PC-3 (cell line): ENCODE measurements at regions not wholly inside any gene's neighbourhood (a gene's known extent, or its start where the extent isn't known, plus 50 kb on each side); places are given as distances from the start of the nearest gene placed in this dataset.

Experiments
- ATAC-seq: fragments of 200-7000 bp; cut with Tn5 transposase; 2 replicates; pipeline ENCODE4 v1.9.1; 2020; ENCODE audit warnings: mild to moderate bottlenecking, moderate library complexity
- BruUV-seq: library from RNA; stranded (reverse); fragments of 400-500 nt; replicated peaks from 2 replicates; lab custom pipeline; 2021; lab: Mats Ljungman, UMichigan
- CTCF ChIA-PET: fragments of 300-600 bp; sonication (Branson Sonifier 250); formaldehyde crosslinking; loops from one replicate; lab custom pipeline; 2022; ENCODE audit warnings: antibody characterized with exemption; lab: Charles Lee
- POLR2A ChIA-PET: fragments of 300-600 bp; sonication (Branson Sonifier 250); formaldehyde crosslinking; loops from one replicate; lab custom pipeline; 2022; ENCODE audit warnings: antibody characterized with exemption; ENCODE audit not compliant: unreplicated experiment; lab: Charles Lee
- DNase-seq: peaks from one replicate; pipeline ENCODE4 v3.0.0-alpha.2; 2015
- H2AFZ ChIP-seq: fragments of 300-600 bp; sonication (generic); 2 replicates; pipeline ENCODE4 v1.6.0; 2016; ENCODE audit warnings: antibody characterized with exemption, low read length
- H3F3A ChIP-seq: fragments of 300-600 bp; sonication (generic); one replicate; pipeline ENCODE4 v1.6.0; 2017; ENCODE audit warnings: antibody characterized with exemption, low read length, control low read depth, mild to moderate bottlenecking; ENCODE audit not compliant: unreplicated experiment
- H3K27ac ChIP-seq: fragments of 300-600 bp; sonication (generic); 2 replicates; pipeline ENCODE4 v1.5.1; 2016; ENCODE audit warnings: mild to moderate bottlenecking, low read length
- H3K27me3 ChIP-seq: fragments of 300-600 bp; sonication (generic); 2 replicates; pipeline ENCODE4 v1.6.1; 2016; ENCODE audit warnings: low read length, mixed read lengths
- H3K36me3 ChIP-seq: fragments of 300-600 bp; sonication (generic); 2 replicates; pipeline ENCODE4 v1.6.1; 2016; ENCODE audit warnings: low read depth, mixed run types, low read length, mixed read lengths
- H3K4me1 ChIP-seq: fragments of 300-600 bp; sonication (generic); 2 replicates; pipeline ENCODE4 v1.5.1; 2016; ENCODE audit warnings: low read length; ENCODE audit not compliant: insufficient read depth
- H3K4me2 ChIP-seq: fragments of 300-600 bp; sonication (generic); 2 replicates; pipeline ENCODE4 v1.6.0; 2016; ENCODE audit warnings: low read length
- H3K4me3 ChIP-seq: fragments of 300-600 bp; sonication (generic); 2 replicates; pipeline ENCODE4 v1.5.1; 2016; ENCODE audit warnings: mild to moderate bottlenecking, low read length, mixed read lengths
- H3K79me2 ChIP-seq: fragments of 300-600 bp; sonication (generic); 2 replicates; pipeline ENCODE4 v1.6.1; 2017; ENCODE audit warnings: low read length, mixed read lengths
- H3K9ac ChIP-seq: fragments of 300-600 bp; sonication (generic); 2 replicates; pipeline ENCODE4 v1.6.0; 2016; ENCODE audit warnings: mild to moderate bottlenecking, low read length
- H3K9me2 ChIP-seq: fragments of 300-600 bp; sonication (generic); replicated peaks from 2 replicates; pipeline ENCODE4 v1.6.1; 2016; ENCODE audit warnings: mixed run types, low read length, mixed read lengths
- H3K9me3 ChIP-seq: fragments of 300-600 bp; sonication (generic); 2 replicates; pipeline ENCODE4 v1.6.1; 2016; ENCODE audit warnings: low read length, mixed read lengths
- H4K20me1 ChIP-seq: fragments of 300-600 bp; sonication (generic); 2 replicates; pipeline ENCODE4 v1.6.1; 2016; ENCODE audit warnings: low read length, mixed read lengths
- EZH2 ChIP-seq: fragments of 300-600 bp; sonication (generic); IDR thresholded peaks from one replicate; pipeline ENCODE4 v1.6.1; 2017; ENCODE audit warnings: antibody characterized with exemption, mild to moderate bottlenecking, low read length; ENCODE audit not compliant: unreplicated experiment
- EZH2phosphoT487 ChIP-seq: fragments of 300-600 bp; sonication (generic); IDR thresholded peaks from 2 replicates; pipeline ENCODE4 v1.6.1; 2018; ENCODE audit warnings: mild to moderate bottlenecking, antibody characterized with exemption, low read length, borderline replicate concordance
- intact Hi-C: fragments of 100-400 bp; cut with micrococcal nuclease; formaldehyde crosslinking; loops from 2 replicates; pipeline ENCODE4 v1.9.0; 2023
- TF ChIP-seq, protein P1 (sequence below): fragments of 300-600 bp; sonication (generic); conservative IDR thresholded peaks from 2 replicates; pipeline ENCODE4 v1.5.1; 2017; ENCODE audit warnings: antibody characterized with exemption, low read depth, mild to moderate bottlenecking, low read length

DNA sequence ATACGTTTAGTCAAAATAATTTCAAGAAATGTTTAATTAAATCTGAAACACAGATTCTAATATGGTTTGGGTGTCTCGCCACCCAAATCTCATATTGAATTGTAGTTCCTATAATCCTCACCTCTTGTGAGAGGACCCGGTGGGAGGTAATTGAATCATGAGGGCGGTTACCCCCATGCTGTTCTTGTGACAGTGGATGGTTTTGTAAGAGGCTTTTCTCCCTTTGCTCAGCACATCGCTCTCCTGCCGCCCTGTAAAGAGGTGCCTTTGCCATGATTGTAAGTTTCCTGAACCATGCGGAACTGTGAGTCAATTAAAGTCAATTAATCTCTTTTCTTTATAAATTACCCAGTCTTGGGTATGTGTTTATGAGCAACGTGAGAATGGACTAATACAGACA, 1045.1 kb upstream of the POU3F3 start:
- H3K79me2 ChIP-seq = no peaks in the 10 kb centered on the region
- no peak overlapping the region for H3K27ac ChIP-seq
- H3K36me3 ChIP-seq = no peaks in the 10 kb centered on the region
- H2AFZ ChIP-seq = no peak overlapping the region
- no peaks in the 10 kb centered on the region for H3K9me3 ChIP-seq
- no peaks in the 10 kb centered on the region for H4K20me1 ChIP-seq
- H3K4me3 ChIP-seq = no peak overlapping the region
- BruUV-seq = no TSS peak
- DNase-seq (no peak), ATAC-seq (no peak)
- TF ChIP-seq, protein P1, sequence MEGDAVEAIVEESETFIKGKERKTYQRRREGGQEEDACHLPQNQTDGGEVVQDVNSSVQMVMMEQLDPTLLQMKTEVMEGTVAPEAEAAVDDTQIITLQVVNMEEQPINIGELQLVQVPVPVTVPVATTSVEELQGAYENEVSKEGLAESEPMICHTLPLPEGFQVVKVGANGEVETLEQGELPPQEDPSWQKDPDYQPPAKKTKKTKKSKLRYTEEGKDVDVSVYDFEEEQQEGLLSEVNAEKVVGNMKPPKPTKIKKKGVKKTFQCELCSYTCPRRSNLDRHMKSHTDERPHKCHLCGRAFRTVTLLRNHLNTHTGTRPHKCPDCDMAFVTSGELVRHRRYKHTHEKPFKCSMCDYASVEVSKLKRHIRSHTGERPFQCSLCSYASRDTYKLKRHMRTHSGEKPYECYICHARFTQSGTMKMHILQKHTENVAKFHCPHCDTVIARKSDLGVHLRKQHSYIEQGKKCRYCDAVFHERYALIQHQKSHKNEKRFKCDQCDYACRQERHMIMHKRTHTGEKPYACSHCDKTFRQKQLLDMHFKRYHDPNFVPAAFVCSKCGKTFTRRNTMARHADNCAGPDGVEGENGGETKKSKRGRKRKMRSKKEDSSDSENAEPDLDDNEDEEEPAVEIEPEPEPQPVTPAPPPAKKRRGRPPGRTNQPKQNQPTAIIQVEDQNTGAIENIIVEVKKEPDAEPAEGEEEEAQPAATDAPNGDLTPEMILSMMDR = no peak
- TF ChIP-seq EZH2phosphoT487 (no peak), EZH2 (no peak)
- no peak overlapping the region for H3K9ac ChIP-seq
- H3K4me2 ChIP-seq = no peak overlapping the region
- ChIA-PET POLR2A (no interaction called here), CTCF (no interaction called here)
- no peaks in the 10 kb centered on the region for H3K9me2 ChIP-seq
- H3K4me1 ChIP-seq = no peaks in the 10 kb centered on the region
- intact Hi-C loops = no loop called here
- no peaks in the 10 kb centered on the region for H3F3A ChIP-seq
- peaks cover 11% of the 10 kb centered on the region; the same call in 1 of the 2 replicates for H3K27me3 ChIP-seq

DNA sequence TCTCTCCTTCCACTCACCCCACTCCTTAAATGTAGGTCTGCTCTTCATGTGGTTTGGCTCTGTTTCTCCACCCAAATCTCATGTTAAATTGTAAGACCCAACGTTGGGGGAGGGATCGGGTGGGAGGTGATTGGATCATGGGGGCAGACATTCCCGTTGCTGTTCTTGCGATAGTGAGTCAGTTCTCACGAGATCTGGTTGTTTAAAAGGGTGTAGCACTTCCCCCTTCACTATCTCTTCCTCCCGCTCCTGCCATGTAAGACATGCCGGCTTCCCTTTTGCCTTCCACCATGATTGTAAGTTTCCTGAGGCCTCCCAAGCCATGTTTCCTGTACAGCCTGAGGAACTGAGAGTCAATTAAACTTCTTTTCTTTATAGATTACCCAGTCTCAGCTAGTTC, 1044.5 kb upstream of the POU3F3 start:
- no peaks in the 10 kb centered on the region for H3K4me1 ChIP-seq
- BruUV-seq = no TSS peak
- ChIA-PET POLR2A (no interaction called here), CTCF (no interaction called here)
- H3K27me3 ChIP-seq = peaks cover 11% of the 10 kb centered on the region; the same call in 1 of the 2 replicates
- H3K4me3 ChIP-seq = no peak overlapping the region
- TF ChIP-seq EZH2phosphoT487 (no peak), EZH2 (no peak)
- TF ChIP-seq, protein P1 = no peak
- no peak overlapping the region for H3K9ac ChIP-seq
- H3K27ac ChIP-seq = no peak overlapping the region
- H2AFZ ChIP-seq = no peak overlapping the region
- H3F3A ChIP-seq = no peaks in the 10 kb centered on the region
- H3K4me2 ChIP-seq = no peak overlapping the region
- intact Hi-C loops = no loop called here
- ATAC-seq = no peak
- no peaks in the 10 kb centered on the region for H3K9me2 ChIP-seq
- H3K79me2 ChIP-seq = no peaks in the 10 kb centered on the region
- no peaks in the 10 kb centered on the region for H3K9me3 ChIP-seq
- no peaks in the 10 kb centered on the region for H3K36me3 ChIP-seq
- no peak for DNase-seq
- H4K20me1 ChIP-seq = no peaks in the 10 kb centered on the region

DNA sequence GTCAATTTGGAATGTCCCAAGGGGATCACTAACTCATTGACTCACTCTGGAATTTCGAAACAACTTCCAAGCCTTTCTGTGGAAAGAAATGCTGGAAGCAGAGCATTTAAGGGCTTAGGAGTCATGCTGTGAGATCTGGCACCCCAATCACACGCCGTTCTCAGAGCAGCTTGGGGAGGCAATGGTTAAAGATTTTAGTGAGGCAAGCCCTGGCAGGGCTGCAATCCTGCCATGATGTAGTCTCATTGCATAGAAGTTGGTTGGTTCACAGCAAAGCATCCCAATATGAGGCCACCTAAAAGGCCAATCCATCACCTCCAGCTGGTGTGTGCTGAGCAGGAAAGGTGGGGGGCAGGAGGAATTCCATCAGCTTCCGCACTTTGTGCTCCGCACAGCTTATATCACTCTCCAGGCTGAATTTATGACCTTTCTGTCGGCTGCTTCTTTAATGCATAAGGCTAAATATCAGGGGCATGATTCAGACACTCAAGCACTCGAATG, 1043.9 kb upstream of the POU3F3 start:
- TF ChIP-seq EZH2phosphoT487 (no peak), EZH2 (no peak)
- TF ChIP-seq, protein P1 = no peak
- no TSS peak for BruUV-seq
- intact Hi-C loops = no loop called here

More for the DNA sequence above, 1043.9 kb upstream of the POU3F3 start:
- ChIA-PET POLR2A (no interaction called here), CTCF (no interaction called here)
- Histone ChIP-seq H3K79me2 (no peaks in the 10 kb centered on the region), H2AFZ (no peak overlapping the region), H3K27me3 (peaks cover 11% of the 10 kb centered on the region; the same call in 1 of the 2 replicates), H3K9me3 (no peaks in the 10 kb centered on the region), H3K4me3 (no peak overlapping the region), H3K4me2 (no peak overlapping the region), H3K9me2 (no peaks in the 10 kb centered on the region), H3K4me1 (no peaks in the 10 kb centered on the region), H3K9ac (no peak overlapping the region), H4K20me1 (no peaks in the 10 kb centered on the region), H3F3A (no peaks in the 10 kb centered on the region), H3K36me3 (no peaks in the 10 kb centered on the region), H3K27ac (no peak overlapping the region)
- no peak for DNase-seq
- no peak for ATAC-seq
